Cardiac muscle cell (in vitro differentiated cells and primary cell): ENCODE measurements at regions not wholly inside any gene's neighbourhood (a gene's known extent, or its start where the extent isn't known, plus 50 kb on each side); places are given as distances from the start of the nearest gene placed in this dataset.

Source experiments
- DNase-seq, 2 donors: peaks; one replicate each; pipeline versions ENCODE4 v3.0.0 to v3.0.0-alpha.2; 2010 to 2017; ENCODE audit warnings: low read depth in 1 of 2, low spot score in 1 of 2
- H3K27ac ChIP-seq: fragments of 200-600 bp; sonication (generic); 2 replicates; pipeline ENCODE4 v1.5.1; 2016
- H3K27me3 ChIP-seq: fragments of 200-600 bp; sonication (generic); 2 replicates; pipeline ENCODE4 v1.6.0; 2016; ENCODE audit warnings: control low read depth
- H3K36me3 ChIP-seq: fragments of 200-600 bp; sonication (generic); 2 replicates; pipeline ENCODE4 v1.5.1; 2016; ENCODE audit warnings: control low read depth
- H3K4me1 ChIP-seq: fragments of 200-600 bp; sonication (generic); 2 replicates; pipeline ENCODE4 v1.8.1; 2017; ENCODE audit warnings: low read depth, mild to moderate bottlenecking, mixed run types
- H3K4me3 ChIP-seq: fragments of 200-600 bp; sonication (generic); 2 replicates; pipeline ENCODE4 v1.5.1; 2016; ENCODE audit warnings: mild to moderate bottlenecking
- H3K9me3 ChIP-seq: fragments of 200-600 bp; sonication (generic); 2 replicates; pipeline ENCODE4 v1.5.1; 2017; ENCODE audit warnings: low read depth, mild to moderate bottlenecking, control low read depth
- TF ChIP-seq, protein P1 (sequence below): IDR thresholded peaks from 2 replicates; pipeline ENCODE4 v1.5.1; 2012; ENCODE audit warnings: low read depth, mild to moderate bottlenecking, low read length

DNA sequence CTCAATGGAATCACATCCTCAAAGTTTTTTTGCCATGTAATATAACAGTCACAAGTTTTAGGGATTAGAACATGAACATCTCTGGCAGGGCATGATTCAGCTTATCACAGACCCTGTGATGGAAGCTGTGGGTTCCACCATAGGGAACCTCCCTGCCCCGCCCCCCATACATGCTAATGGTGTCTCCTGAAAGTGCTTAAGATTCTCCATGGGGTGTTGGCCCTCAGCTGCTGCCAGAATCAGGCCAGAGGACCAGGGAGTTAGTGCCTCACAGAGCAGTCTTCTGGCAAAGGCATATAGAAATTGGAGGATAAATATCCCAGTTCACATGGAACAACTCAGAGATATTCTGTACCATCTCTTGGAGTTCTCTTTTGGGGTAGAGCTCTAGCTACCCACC is 119.4 kb downstream of the RAB11FIP2 start:
- TF ChIP-seq, protein P1, sequence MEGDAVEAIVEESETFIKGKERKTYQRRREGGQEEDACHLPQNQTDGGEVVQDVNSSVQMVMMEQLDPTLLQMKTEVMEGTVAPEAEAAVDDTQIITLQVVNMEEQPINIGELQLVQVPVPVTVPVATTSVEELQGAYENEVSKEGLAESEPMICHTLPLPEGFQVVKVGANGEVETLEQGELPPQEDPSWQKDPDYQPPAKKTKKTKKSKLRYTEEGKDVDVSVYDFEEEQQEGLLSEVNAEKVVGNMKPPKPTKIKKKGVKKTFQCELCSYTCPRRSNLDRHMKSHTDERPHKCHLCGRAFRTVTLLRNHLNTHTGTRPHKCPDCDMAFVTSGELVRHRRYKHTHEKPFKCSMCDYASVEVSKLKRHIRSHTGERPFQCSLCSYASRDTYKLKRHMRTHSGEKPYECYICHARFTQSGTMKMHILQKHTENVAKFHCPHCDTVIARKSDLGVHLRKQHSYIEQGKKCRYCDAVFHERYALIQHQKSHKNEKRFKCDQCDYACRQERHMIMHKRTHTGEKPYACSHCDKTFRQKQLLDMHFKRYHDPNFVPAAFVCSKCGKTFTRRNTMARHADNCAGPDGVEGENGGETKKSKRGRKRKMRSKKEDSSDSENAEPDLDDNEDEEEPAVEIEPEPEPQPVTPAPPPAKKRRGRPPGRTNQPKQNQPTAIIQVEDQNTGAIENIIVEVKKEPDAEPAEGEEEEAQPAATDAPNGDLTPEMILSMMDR, result no peak
- H3K27ac ChIP-seq, result no peak overlapping the region
- no peak for DNase-seq

DNA sequence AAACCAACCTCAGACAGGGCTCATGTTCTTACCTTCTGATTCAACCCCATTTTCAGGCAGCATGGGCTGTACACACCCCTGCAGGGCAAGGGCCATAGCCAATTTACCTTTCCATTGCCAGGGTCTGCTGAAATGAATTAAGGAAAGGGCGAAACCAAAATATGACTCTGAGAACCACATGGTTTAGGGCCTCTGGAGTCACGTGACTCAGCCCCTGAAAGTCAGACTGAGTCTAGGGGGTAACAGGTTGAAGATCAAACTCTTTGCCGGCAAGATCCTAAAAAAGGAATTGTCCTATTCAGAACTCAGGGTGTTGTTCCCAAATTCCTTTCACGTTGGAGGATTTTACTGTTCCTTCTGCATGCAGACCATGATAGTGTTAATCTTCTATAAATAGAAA is 118.9 kb downstream of the RAB11FIP2 start:
- TF ChIP-seq, protein P1, result no peak
- peaks cover 16% of the 10 kb centered on the region for H3K27me3 ChIP-seq

More for the DNA sequence above, 119.4 kb downstream of the RAB11FIP2 start:
- Histone ChIP-seq H3K9me3 (no peaks in the 10 kb centered on the region), H3K4me3 (no peak overlapping the region), H3K27me3 (peaks cover 16% of the 10 kb centered on the region), H3K36me3 (no peaks in the 10 kb centered on the region), H3K4me1 (no peaks in the 10 kb centered on the region)

DNA sequence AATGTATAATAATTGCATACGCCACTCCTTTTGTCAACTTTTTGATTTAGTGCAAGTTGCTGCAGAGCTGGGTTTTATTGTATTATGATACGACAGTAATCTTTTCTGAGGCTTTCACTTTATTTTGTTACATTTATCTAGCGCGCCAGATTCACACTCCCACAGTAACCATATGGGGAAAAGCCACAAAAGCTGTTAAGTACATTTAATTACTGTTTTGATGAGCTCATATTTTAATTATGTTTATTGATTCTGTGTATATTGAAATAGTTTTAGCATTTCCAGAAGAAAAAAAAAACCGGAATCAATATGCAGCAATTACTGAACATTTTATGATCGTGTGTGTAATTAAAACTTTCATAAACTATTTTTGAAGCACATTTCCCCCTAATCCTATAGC is 118.5 kb downstream of the RAB11FIP2 start:
- no peaks in the 10 kb centered on the region for H3K36me3 ChIP-seq
- H3K4me1 ChIP-seq, result no peaks in the 10 kb centered on the region
- no peak for DNase-seq
- H3K9me3 ChIP-seq, result no peaks in the 10 kb centered on the region
- peaks cover 16% of the 10 kb centered on the region for H3K27me3 ChIP-seq
- H3K4me3 ChIP-seq, result no peak overlapping the region
- H3K27ac ChIP-seq, result no peak overlapping the region
- TF ChIP-seq, protein P1, result no peak

More for the DNA sequence above, 118.9 kb downstream of the RAB11FIP2 start:
- Histone ChIP-seq H3K4me1 (no peaks in the 10 kb centered on the region), H3K27ac (no peak overlapping the region), H3K36me3 (no peaks in the 10 kb centered on the region), H3K4me3 (no peak overlapping the region), H3K9me3 (no peaks in the 10 kb centered on the region)
- no peak for DNase-seq

DNA sequence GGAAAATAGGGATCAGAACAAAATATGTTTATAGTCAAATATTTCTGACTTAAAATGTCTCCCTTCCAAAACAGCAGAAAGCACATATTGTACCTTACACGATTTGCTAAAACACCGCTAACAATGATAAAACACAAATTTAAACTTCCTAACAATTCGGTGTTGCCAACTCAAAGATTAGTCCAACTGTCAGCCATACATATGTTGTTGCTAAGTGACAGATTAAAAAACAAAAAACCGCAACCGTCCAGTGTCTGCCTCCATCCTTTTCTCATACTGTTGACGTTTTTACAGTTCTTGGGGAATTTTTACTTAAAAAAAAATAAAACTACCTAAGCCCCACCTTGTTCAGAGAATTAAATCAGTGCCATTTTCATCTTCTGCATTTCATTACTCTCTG is 118.0 kb downstream of the RAB11FIP2 start:
- Histone ChIP-seq H3K27me3 (peaks cover 16% of the 10 kb centered on the region), H3K9me3 (no peaks in the 10 kb centered on the region), H3K36me3 (no peaks in the 10 kb centered on the region), H3K27ac (no peak overlapping the region), H3K4me1 (no peaks in the 10 kb centered on the region), H3K4me3 (no peak overlapping the region)
- TF ChIP-seq, protein P1, result no peak
- DNase-seq, result peak in 1 of 2 donors; percentile 4

DNA sequence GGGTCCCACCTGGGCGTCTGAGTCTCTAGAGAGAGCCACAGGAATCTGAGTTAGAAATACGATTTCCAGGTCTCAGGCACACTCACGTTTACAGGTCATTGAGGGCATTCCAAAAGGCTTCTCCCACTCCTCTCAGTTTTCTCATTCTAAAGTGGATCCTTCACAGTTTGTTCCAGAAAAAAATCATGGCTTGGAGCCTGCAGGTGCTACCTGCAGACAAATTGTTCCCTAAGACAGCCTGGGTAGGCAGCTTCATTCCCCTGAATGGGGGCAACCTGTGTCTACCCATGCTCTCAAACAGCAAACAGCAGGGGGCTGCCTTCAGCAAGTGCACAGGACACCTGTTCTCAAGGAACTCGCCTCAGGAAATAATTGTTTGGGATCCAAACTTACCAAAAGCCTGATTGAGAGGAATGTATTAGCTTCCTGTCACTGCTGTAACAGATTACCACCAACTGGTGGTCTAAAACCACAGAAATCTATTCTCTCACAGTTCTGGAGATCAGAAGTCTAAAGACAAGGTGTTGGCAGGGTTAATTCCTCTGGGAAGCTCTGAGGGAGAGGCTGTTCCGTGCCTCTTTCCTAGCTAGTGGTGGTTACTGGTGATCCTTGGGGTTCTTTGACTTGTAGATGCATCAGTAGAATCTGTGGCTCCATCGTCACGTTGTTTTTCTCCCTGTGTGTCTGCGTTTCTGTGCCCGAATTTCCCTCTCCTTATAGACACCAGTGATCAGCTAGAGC is 117.2 kb downstream of the RAB11FIP2 start:
- Histone ChIP-seq H3K9me3 (no peaks in the 10 kb centered on the region), H3K27me3 (peaks cover 16% of the 10 kb centered on the region), H3K27ac (no peak overlapping the region), H3K36me3 (no peaks in the 10 kb centered on the region), H3K4me3 (no peak overlapping the region), H3K4me1 (no peaks in the 10 kb centered on the region)
- peak in 1 of 2 donors; percentile 10 for DNase-seq
- TF ChIP-seq, protein P1, result no peak
